Neural progenitor cell (in vitro differentiated cells): ENCODE measurements at regions not wholly inside any gene's neighbourhood (a gene's known extent, or its start where the extent isn't known, plus 50 kb on each side); places are given as distances from the start of the nearest gene placed in this dataset.

Experiments used
- DNase-seq: peaks from one replicate; pipeline ENCODE4 v3.0.0-alpha.2; 2016; ENCODE audit warnings: low spot score
- H2AFZ ChIP-seq: fragments of 200-600 bp; sonication (generic); replicated peaks from 2 replicates; pipeline ENCODE4 v1.6.1; 2016; ENCODE audit warnings: antibody characterized with exemption
- H3F3A ChIP-seq: fragments of 200-600 bp; sonication (generic); 2 replicates; pipeline ENCODE4 v1.6.1; 2016; ENCODE audit warnings: antibody characterized with exemption, low read depth
- H3K27ac ChIP-seq: fragments of 200-600 bp; sonication (generic); 2 replicates; pipeline ENCODE4 v1.5.1; 2016; ENCODE audit warnings: mild to moderate bottlenecking
- H3K27me3 ChIP-seq: fragments of 200-600 bp; sonication (generic); 2 replicates; pipeline ENCODE4 v1.6.1; 2016; ENCODE audit warnings: mild to moderate bottlenecking, moderate library complexity
- H3K36me3 ChIP-seq: fragments of 200-600 bp; sonication (generic); 2 replicates; pipeline ENCODE4 v1.5.1; 2016
- H3K4me1 ChIP-seq: fragments of 200-600 bp; sonication (generic); 2 replicates; pipeline ENCODE4 v1.6.1; 2016; ENCODE audit warnings: mixed run types
- H3K4me2 ChIP-seq: fragments of 200-600 bp; sonication (generic); 2 replicates; pipeline ENCODE4 v1.6.1; 2016
- H3K4me3 ChIP-seq: fragments of 200-600 bp; sonication (generic); 2 replicates; pipeline ENCODE4 v1.5.1; 2016
- H3K79me2 ChIP-seq: fragments of 200-600 bp; sonication (generic); 2 replicates; pipeline ENCODE4 v1.6.1; 2016; ENCODE audit warnings: low read depth
- H3K9ac ChIP-seq: fragments of 200-600 bp; sonication (generic); 2 replicates; pipeline ENCODE4 v1.6.1; 2016
- H3K9me3 ChIP-seq: fragments of 200-600 bp; sonication (generic); 2 replicates; pipeline ENCODE4 v1.5.1; 2016; ENCODE audit warnings: low read depth
- H4K20me1 ChIP-seq: fragments of 200-600 bp; sonication (generic); 2 replicates; pipeline ENCODE4 v1.6.1; 2016; ENCODE audit warnings: low read depth
- H3K27ac Mint-ChIP-seq: 3 replicates; pipeline ENCODE4 v1.8.0; 2021; ENCODE audit warnings: mixed read lengths
- H3K27me3 Mint-ChIP-seq: 2 replicates; pipeline ENCODE4 v1.8.0; 2022; ENCODE audit warnings: low read depth, mild to moderate bottlenecking, inconsistent platforms, moderate library complexity, mixed read lengths; ENCODE audit not compliant: insufficient read depth
- H3K36me3 Mint-ChIP-seq: 3 replicates; pipeline ENCODE4 v1.8.0; 2021; ENCODE audit warnings: mixed read lengths
- H3K4me1 Mint-ChIP-seq: 3 replicates; pipeline ENCODE4 v1.8.0; 2021; ENCODE audit warnings: mixed read lengths
- H3K4me3 Mint-ChIP-seq: 3 replicates; pipeline ENCODE4 v1.8.0; 2021; ENCODE audit warnings: mild to moderate bottlenecking, moderate library complexity, mixed read lengths
- H3K9me3 Mint-ChIP-seq: 3 replicates; pipeline ENCODE4 v1.8.0; 2020; ENCODE audit warnings: mixed read lengths
- EZH2 ChIP-seq: fragments of 200-600 bp; sonication (generic); IDR thresholded peaks from 2 replicates; pipeline ENCODE4 v1.6.1; 2017; ENCODE audit warnings: antibody characterized with exemption, mild to moderate bottlenecking, moderate library complexity
- EZH2phosphoT487 ChIP-seq: fragments of 200-600 bp; sonication (generic); IDR thresholded peaks from 2 replicates; pipeline ENCODE4 v1.6.1; 2017; ENCODE audit warnings: antibody characterized with exemption
- TF ChIP-seq, protein P1 (sequence below): fragments of 200-600 bp; sonication (generic); IDR thresholded peaks from 2 replicates; pipeline ENCODE4 v1.5.1; 2017; ENCODE audit warnings: antibody characterized with exemption, mild to moderate bottlenecking

DNA sequence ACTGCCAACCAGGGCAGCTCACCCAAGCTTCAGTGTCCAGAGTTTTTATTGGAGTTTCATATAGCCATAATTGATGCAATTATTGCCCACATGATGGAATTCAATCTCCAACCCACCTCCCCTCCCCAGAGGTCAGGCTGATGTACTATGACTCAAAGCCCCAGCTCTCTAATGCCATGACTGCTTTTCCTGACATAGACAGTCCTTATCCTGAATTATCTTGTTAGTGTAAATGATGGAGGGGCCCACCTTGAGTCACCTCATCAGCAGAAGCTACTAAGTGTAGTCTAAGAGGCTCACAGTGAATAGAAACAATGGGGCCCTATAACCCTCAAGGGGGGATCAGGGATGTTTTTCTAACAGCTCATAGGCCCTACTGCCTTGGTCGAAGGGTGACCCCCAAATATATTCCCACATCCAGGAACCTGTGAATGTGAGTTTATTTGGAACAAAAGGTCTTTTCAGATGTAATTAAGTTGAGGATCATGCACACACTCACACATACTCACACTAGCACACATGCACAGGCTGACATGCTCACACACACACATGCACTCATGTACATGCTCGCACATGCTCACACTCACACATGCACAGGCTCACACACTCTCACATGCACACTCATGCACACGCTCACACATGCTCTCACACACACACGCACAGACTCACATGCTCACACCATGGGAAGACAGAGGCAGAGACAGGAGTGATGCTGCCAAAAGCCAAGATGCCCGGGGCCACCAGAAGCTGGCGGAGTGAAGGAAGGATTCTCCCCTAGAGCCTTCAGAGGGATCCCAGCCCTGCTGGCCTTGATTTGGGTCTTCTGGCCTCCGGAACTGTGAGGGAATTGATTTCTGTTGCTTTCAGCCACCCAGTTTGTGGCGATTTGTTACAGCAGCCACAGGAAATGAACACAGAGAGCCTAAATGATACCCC, 131.2 kb upstream of the SMAD3 start:
- Mint-ChIP-seq H3K36me3 (peaks cover 2% of the 10 kb centered on the region), H3K27ac (peak overlapping the region; percentile 21), H3K4me3 (no peak overlapping the region), H3K4me1 (peaks cover 30% of the 10 kb centered on the region), H3K27me3 (peaks cover 7% of the 10 kb centered on the region), H3K9me3 (peaks cover 20% of the 10 kb centered on the region)
- Histone ChIP-seq H2AFZ (no peak overlapping the region), H3K79me2 (no peaks in the 10 kb centered on the region), H3K9ac (no peak overlapping the region), H3K36me3 (no peaks in the 10 kb centered on the region), H3K9me3 (peaks cover 12% of the 10 kb centered on the region), H3K4me3 (no peak overlapping the region), H3K27ac (no peak overlapping the region), H3K4me2 (no peak overlapping the region), H4K20me1 (no peaks in the 10 kb centered on the region), H3F3A (peaks cover 20% of the 10 kb centered on the region), H3K27me3 (no peaks in the 10 kb centered on the region), H3K4me1 (peaks cover 20% of the 10 kb centered on the region)
- TF ChIP-seq, protein P1, sequence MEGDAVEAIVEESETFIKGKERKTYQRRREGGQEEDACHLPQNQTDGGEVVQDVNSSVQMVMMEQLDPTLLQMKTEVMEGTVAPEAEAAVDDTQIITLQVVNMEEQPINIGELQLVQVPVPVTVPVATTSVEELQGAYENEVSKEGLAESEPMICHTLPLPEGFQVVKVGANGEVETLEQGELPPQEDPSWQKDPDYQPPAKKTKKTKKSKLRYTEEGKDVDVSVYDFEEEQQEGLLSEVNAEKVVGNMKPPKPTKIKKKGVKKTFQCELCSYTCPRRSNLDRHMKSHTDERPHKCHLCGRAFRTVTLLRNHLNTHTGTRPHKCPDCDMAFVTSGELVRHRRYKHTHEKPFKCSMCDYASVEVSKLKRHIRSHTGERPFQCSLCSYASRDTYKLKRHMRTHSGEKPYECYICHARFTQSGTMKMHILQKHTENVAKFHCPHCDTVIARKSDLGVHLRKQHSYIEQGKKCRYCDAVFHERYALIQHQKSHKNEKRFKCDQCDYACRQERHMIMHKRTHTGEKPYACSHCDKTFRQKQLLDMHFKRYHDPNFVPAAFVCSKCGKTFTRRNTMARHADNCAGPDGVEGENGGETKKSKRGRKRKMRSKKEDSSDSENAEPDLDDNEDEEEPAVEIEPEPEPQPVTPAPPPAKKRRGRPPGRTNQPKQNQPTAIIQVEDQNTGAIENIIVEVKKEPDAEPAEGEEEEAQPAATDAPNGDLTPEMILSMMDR = no peak
- TF ChIP-seq EZH2phosphoT487 (no peak), EZH2 (no peak)
- no peak for DNase-seq

DNA sequence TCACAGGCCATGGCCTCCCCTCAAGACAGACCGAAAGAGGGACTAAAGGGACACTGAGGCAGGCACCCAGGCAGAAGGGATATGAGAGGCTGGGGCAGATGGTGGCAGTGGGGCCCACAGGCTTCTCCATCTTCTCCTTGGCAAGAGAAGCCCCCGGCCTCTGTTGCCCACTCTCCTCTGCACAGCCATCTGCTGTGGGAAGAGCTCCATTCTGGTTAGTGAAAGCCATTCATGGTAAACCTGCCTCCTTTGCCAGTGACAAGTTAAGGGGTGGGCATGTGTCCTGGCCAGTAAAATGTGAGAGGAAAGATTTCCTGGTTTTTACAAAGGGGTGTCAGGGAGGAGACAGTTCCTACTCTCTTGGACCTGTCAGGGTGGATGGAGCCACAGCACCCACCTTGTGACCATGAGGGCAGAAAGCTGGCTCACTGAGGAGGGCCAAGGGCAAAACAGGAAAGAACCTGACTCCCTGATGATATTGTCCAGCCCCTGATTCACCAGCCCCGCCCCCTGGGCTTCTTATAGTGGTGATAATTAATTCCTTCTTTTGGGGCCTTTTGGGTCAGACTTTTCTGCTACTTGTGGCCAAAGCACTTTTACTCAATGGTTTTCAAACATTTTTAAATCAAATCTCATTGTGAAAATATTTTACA, 130.4 kb upstream of the SMAD3 start:
- TF ChIP-seq, protein P1 = no peak
- TF ChIP-seq EZH2 (no peak), EZH2phosphoT487 (no peak)
- H3F3A ChIP-seq = peaks cover 20% of the 10 kb centered on the region
- H3K27ac ChIP-seq = no peak overlapping the region
- no peak overlapping the region for H3K4me3 Mint-ChIP-seq
- peaks cover 20% of the 10 kb centered on the region for H3K4me1 ChIP-seq
- peaks cover 30% of the 10 kb centered on the region for H3K4me1 Mint-ChIP-seq
- peaks cover 2% of the 10 kb centered on the region for H3K36me3 Mint-ChIP-seq
- peaks cover 7% of the 10 kb centered on the region for H3K27me3 Mint-ChIP-seq
- H3K9me3 ChIP-seq = peaks cover 12% of the 10 kb centered on the region
- H3K4me2 ChIP-seq = no peak overlapping the region
- no peaks in the 10 kb centered on the region for H4K20me1 ChIP-seq
- H3K4me3 ChIP-seq = no peak overlapping the region
- no peak overlapping the region for H3K27ac Mint-ChIP-seq
- peaks cover 20% of the 10 kb centered on the region for H3K9me3 Mint-ChIP-seq
- DNase-seq = no peak
- H3K79me2 ChIP-seq = no peaks in the 10 kb centered on the region
- no peak overlapping the region for H3K9ac ChIP-seq
- H3K36me3 ChIP-seq = no peaks in the 10 kb centered on the region
- no peak overlapping the region for H2AFZ ChIP-seq
- no peaks in the 10 kb centered on the region for H3K27me3 ChIP-seq

- peaks cover 2% of the 10 kb centered on the region for H3K36me3 Mint-ChIP-seq
- H2AFZ ChIP-seq = no peak overlapping the region
- H3K4me3 Mint-ChIP-seq = no peak overlapping the region
Measured at GRCh38 chr15:66935688-66936087, 129.7 kb upstream of the SMAD3 start.

More at GRCh38 chr15:66935688-66936087, 129.7 kb upstream of the SMAD3 start:
- H3K27ac ChIP-seq = no peak overlapping the region
- H3K4me3 ChIP-seq = no peak overlapping the region
- TF ChIP-seq, protein P1 = no peak
- TF ChIP-seq EZH2 (no peak), EZH2phosphoT487 (no peak)
- H3K27ac Mint-ChIP-seq = no peak overlapping the region
- H3K9me3 Mint-ChIP-seq = peaks cover 20% of the 10 kb centered on the region
- peaks cover 19% of the 10 kb centered on the region for H3K4me1 ChIP-seq
- no peaks in the 10 kb centered on the region for H3K79me2 ChIP-seq
- no peak overlapping the region for H3K9ac ChIP-seq
- H3K27me3 Mint-ChIP-seq = peaks cover 7% of the 10 kb centered on the region
- H3K4me1 Mint-ChIP-seq = peaks cover 24% of the 10 kb centered on the region
- no peak for DNase-seq
- peaks cover 12% of the 10 kb centered on the region for H3K9me3 ChIP-seq
- H4K20me1 ChIP-seq = no peaks in the 10 kb centered on the region
- peaks cover 20% of the 10 kb centered on the region for H3F3A ChIP-seq
- no peak overlapping the region for H3K4me2 ChIP-seq
- no peaks in the 10 kb centered on the region for H3K36me3 ChIP-seq
- H3K27me3 ChIP-seq = no peaks in the 10 kb centered on the region
